ENCODE measurements at regions not wholly inside any gene's neighbourhood (a gene's known extent, or its start where the extent isn't known, plus 50 kb on each side); places are given as distances from the start of the nearest gene placed in this dataset.

DNA sequence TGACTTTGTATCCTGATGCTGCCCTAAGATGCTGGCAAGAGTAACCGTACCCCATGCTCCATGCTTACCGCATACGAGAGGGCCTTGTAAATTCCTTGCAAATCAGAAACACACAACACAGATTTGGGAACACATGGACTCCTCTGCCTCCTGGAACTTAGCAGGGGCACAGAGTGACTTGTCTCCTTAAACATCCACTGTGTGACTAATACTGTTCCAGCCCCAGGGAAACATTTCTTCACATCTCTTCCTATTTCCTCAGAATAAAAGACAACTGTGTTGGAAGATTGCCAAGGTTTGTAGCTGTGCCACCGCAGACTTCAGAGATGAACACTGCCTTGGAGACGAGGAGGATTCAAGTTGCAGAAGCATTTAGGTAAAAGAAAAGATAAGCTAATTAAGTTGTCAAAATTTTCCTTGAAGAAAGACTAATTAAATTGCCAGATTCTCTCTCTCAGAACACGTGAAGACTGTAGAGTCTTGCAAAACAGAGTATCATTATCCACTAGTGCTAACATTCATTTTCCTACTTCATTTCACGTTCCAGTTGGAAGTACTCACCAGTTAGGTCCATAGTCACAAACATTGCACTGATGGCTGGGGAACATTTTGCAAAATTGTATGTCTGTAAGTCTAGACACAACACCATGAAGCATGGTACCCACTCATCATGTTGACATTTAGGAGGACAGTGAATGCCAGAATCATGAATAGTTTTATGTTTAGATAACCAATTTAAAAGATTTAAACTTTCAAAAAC lies 188.8 kb downstream of the TSN start:
- no peak overlapping the region for H4K91ac ChIP-seq (ENCODE audit: low read depth, low read length, poor library complexity)
- no CpG with 5 or more reads among the region's 7 CpGs for WGBS, 2 donors (ENCODE audit: extremely low coverage in 2 of 2, insufficient read length in 2 of 2, insufficient replicate concordance in 1 of 2)

DNA sequence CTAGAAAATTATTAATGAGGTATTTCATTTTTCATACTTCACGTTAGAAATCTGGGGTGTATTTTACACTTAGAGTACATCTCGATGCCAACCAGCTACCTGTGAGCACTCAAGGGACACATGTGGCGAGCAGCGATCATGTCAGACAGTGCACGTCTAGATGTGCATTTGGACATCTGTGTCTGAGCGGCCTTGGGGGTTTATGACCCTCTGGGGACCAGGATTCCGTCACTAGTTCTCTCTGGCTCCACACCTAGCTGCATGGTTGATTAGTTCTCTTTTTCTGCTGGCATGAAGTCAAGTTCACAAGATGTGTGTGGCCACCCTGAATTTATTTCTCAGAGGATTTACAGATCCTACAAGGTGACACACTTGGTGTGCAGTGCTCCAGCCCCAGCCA lies 192.2 kb downstream of the TSN start:
- peaks cover 2% of the 10 kb centered on the region for H3K79me1 ChIP-seq (ENCODE audit: low read depth, low read length)
- H3K9ac ChIP-seq (ENCODE audit: low read depth, low read length, poor library complexity) = no peak overlapping the region
- H3K4me1 ChIP-seq (ENCODE audit: control insufficient read depth in 2 of 2, insufficient read depth in 1 of 2, low read depth in 1 of 2, low read length in 2 of 2) = no peaks in the 10 kb centered on the region
- no peak overlapping the region for H2BK15ac ChIP-seq (ENCODE audit: low read length)
- no peak overlapping the region for H2BK5ac ChIP-seq (ENCODE audit: low read length)
- H3K23ac ChIP-seq (ENCODE audit: low read depth, low read length, poor library complexity) = no peak overlapping the region
- WGBS, 2 donors (ENCODE audit: extremely low coverage in 2 of 2, insufficient read length in 2 of 2, insufficient replicate concordance in 1 of 2) = no CpG with 5 or more reads among the region's 7 CpGs
- H3K4ac ChIP-seq (ENCODE audit: low read length) = no peak overlapping the region
- H3K4me3 ChIP-seq (ENCODE audit: low read length in 2 of 2) = no peak overlapping the region
- H3K4me2 ChIP-seq (ENCODE audit: insufficient read depth, low read length, poor library complexity, severe bottlenecking) = no peak overlapping the region
- H4K8ac ChIP-seq (ENCODE audit: low read depth, low read length) = no peak overlapping the region
- H2AFZ ChIP-seq (ENCODE audit: low read length) = no peak overlapping the region
- DNase-seq (ENCODE audit: low spot score) = no peak
- H2BK120ac ChIP-seq (ENCODE audit: low read depth, low read length) = no peak overlapping the region
- H3K9me3 ChIP-seq (replicated peaks in 1 of 2; ENCODE audit: control insufficient read depth in 2 of 2, insufficient read depth in 1 of 2, low read depth in 1 of 2, low read length in 2 of 2) = peaks cover 0 to 2% of the 10 kb centered on the region in 2 donors
- H2BK12ac ChIP-seq (ENCODE audit: low read length) = no peak overlapping the region
- H3K14ac ChIP-seq (ENCODE audit: low read length) = no peak overlapping the region
- no peak overlapping the region for H3K27ac ChIP-seq (replicated peaks; ENCODE audit: low read length)
- H3K18ac ChIP-seq (ENCODE audit: low read length) = no peak overlapping the region
- no peak overlapping the region for H2AK5ac ChIP-seq (ENCODE audit: low read depth, low read length)
- no peaks in the 10 kb centered on the region for H3K27me3 ChIP-seq (ENCODE audit: control insufficient read depth in 3 of 3, insufficient read depth in 3 of 3, low read depth in 1 of 3, low read length in 3 of 3)
- H3K36me3 ChIP-seq (replicated peaks in 1 of 2; ENCODE audit: control insufficient read depth in 2 of 2, insufficient read depth in 2 of 2, low read length in 2 of 2) = no peaks in the 10 kb centered on the region
- H4K91ac ChIP-seq (ENCODE audit: low read depth, low read length, poor library complexity) = no peak overlapping the region

More for the DNA sequence above, 188.8 kb downstream of the TSN start:
- Histone ChIP-seq H2AK5ac (ENCODE audit: low read depth, low read length) (no peak overlapping the region), H2BK12ac (ENCODE audit: low read length) (no peak overlapping the region), H3K9ac (ENCODE audit: low read depth, low read length, poor library complexity) (no peak overlapping the region), H2BK120ac (ENCODE audit: low read depth, low read length) (no peak overlapping the region), H4K8ac (ENCODE audit: low read depth, low read length) (no peak overlapping the region), H3K79me1 (ENCODE audit: low read depth, low read length) (no peaks in the 10 kb centered on the region), H3K14ac (ENCODE audit: low read length) (no peak overlapping the region), H3K4ac (ENCODE audit: low read length) (no peak overlapping the region), H3K18ac (ENCODE audit: low read length) (no peak overlapping the region), H3K36me3 (replicated peaks in 1 of 2; ENCODE audit: control insufficient read depth in 2 of 2, insufficient read depth in 2 of 2, low read length in 2 of 2) (no peaks in the 10 kb centered on the region), H3K4me3 (ENCODE audit: low read length in 2 of 2) (no peak overlapping the region), H3K4me1 (ENCODE audit: control insufficient read depth in 2 of 2, insufficient read depth in 1 of 2, low read depth in 1 of 2, low read length in 2 of 2) (no peaks in the 10 kb centered on the region), H2AFZ (ENCODE audit: low read length) (no peak overlapping the region), H3K27ac (replicated peaks; ENCODE audit: low read length) (no peak overlapping the region), H2BK5ac (ENCODE audit: low read length) (no peak overlapping the region), H3K4me2 (ENCODE audit: insufficient read depth, low read length, poor library complexity, severe bottlenecking) (no peak overlapping the region), H3K23ac (ENCODE audit: low read depth, low read length, poor library complexity) (no peak overlapping the region), H3K27me3 (ENCODE audit: control insufficient read depth in 3 of 3, insufficient read depth in 3 of 3, low read depth in 1 of 3, low read length in 3 of 3) (no peaks in the 10 kb centered on the region), H2BK15ac (ENCODE audit: low read length) (no peak overlapping the region), H3K9me3 (replicated peaks in 1 of 2; ENCODE audit: control insufficient read depth in 2 of 2, insufficient read depth in 1 of 2, low read depth in 1 of 2, low read length in 2 of 2) (no peaks in the 10 kb centered on the region)
- DNase-seq (ENCODE audit: low spot score) = no peak

DNA sequence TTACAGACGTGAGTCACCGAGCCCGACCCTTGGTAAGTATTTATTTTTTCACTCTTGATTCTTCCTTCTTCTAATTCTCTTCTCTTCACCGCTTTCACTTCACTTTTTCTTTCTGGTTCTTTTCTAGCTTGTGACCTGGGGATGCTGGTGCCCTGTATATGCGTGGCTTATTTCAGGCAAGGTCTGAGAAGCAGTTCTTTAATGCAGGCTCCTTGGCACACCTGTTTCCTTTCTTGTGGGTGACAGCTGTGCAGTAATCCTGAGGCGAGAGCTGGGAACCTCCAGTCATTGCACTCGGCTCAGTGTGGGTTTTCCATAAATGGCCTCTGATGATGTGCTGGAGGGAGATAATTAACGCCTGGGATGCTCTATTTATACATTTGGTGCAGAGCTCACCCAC lies 193.8 kb downstream of the TSN start:
- H3K14ac ChIP-seq (ENCODE audit: low read length) = no peak overlapping the region
- no peak overlapping the region for H3K4ac ChIP-seq (ENCODE audit: low read length)
- H2BK12ac ChIP-seq (ENCODE audit: low read length) = no peak overlapping the region
- no peak overlapping the region for H4K8ac ChIP-seq (ENCODE audit: low read depth, low read length)
- no peak overlapping the region for H3K9ac ChIP-seq (ENCODE audit: low read depth, low read length, poor library complexity)
- H3K23ac ChIP-seq (ENCODE audit: low read depth, low read length, poor library complexity) = no peak overlapping the region
- H2AK5ac ChIP-seq (ENCODE audit: low read depth, low read length) = no peak overlapping the region
- no peak overlapping the region for H3K4me2 ChIP-seq (ENCODE audit: insufficient read depth, low read length, poor library complexity, severe bottlenecking)
- H3K9me3 ChIP-seq (replicated peaks in 1 of 2; ENCODE audit: control insufficient read depth in 2 of 2, insufficient read depth in 1 of 2, low read depth in 1 of 2, low read length in 2 of 2) = peaks cover 0 to 2% of the 10 kb centered on the region in 2 donors
- H4K91ac ChIP-seq (ENCODE audit: low read depth, low read length, poor library complexity) = no peak overlapping the region
- no peak overlapping the region for H2BK15ac ChIP-seq (ENCODE audit: low read length)
- H2BK5ac ChIP-seq (ENCODE audit: low read length) = peak overlapping the region; percentile 11
- no peak overlapping the region for H2BK120ac ChIP-seq (ENCODE audit: low read depth, low read length)
- DNase-seq (ENCODE audit: low spot score) = no peak
- no peak overlapping the region for H2AFZ ChIP-seq (ENCODE audit: low read length)
- no peaks in the 10 kb centered on the region for H3K27me3 ChIP-seq (ENCODE audit: control insufficient read depth in 3 of 3, insufficient read depth in 3 of 3, low read depth in 1 of 3, low read length in 3 of 3)
- H3K27ac ChIP-seq (replicated peaks; ENCODE audit: low read length) = no peak overlapping the region
- no peak overlapping the region for H3K4me3 ChIP-seq (ENCODE audit: low read length in 2 of 2)
- H3K36me3 ChIP-seq (replicated peaks in 1 of 2; ENCODE audit: control insufficient read depth in 2 of 2, insufficient read depth in 2 of 2, low read length in 2 of 2) = no peaks in the 10 kb centered on the region
- peaks cover 2% of the 10 kb centered on the region for H3K79me1 ChIP-seq (ENCODE audit: low read depth, low read length)
- WGBS, 2 donors (ENCODE audit: extremely low coverage in 2 of 2, insufficient read length in 2 of 2, insufficient replicate concordance in 1 of 2) = no CpG with 5 or more reads among the region's 8 CpGs
- no peak overlapping the region for H3K18ac ChIP-seq (ENCODE audit: low read length)
- H3K4me1 ChIP-seq (ENCODE audit: control insufficient read depth in 2 of 2, insufficient read depth in 1 of 2, low read depth in 1 of 2, low read length in 2 of 2) = no peaks in the 10 kb centered on the region

DNA sequence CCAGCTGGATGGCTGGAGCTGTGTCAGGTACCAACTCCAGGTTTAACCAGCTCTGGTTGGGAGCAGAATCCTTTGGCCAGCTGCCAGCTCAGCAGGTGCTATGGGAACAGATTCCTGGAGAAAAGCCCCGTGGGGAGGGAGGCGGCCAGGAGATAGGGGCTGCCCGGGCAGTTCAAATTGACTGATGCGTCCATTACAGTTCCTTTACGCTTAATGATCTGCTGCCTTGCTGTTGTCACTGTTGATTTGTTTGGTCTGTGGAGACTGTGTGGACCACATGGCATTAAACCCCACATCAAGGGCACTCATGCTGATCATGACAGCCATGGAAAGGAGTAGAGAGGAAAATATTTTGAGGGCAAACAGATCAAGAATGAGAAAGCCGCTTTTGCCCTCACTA lies 200.0 kb downstream of the TSN start:
- Histone ChIP-seq H3K14ac (ENCODE audit: low read length) (no peak overlapping the region), H3K27me3 (ENCODE audit: control insufficient read depth in 3 of 3, insufficient read depth in 3 of 3, low read depth in 1 of 3, low read length in 3 of 3) (no peaks in the 10 kb centered on the region), H3K4ac (ENCODE audit: low read length) (no peak overlapping the region), H3K9ac (ENCODE audit: low read depth, low read length, poor library complexity) (no peak overlapping the region), H3K4me2 (ENCODE audit: insufficient read depth, low read length, poor library complexity, severe bottlenecking) (no peak overlapping the region), H2BK120ac (ENCODE audit: low read depth, low read length) (no peak overlapping the region), H2BK5ac (ENCODE audit: low read length) (no peak overlapping the region), H3K4me3 (ENCODE audit: low read length in 2 of 2) (no peak overlapping the region), H3K18ac (ENCODE audit: low read length) (no peak overlapping the region), H3K79me1 (ENCODE audit: low read depth, low read length) (no peaks in the 10 kb centered on the region), H2AK5ac (ENCODE audit: low read depth, low read length) (no peak overlapping the region), H4K8ac (ENCODE audit: low read depth, low read length) (no peak overlapping the region), H3K4me1 (ENCODE audit: control insufficient read depth in 2 of 2, insufficient read depth in 1 of 2, low read depth in 1 of 2, low read length in 2 of 2) (peaks cover 0 to 2% of the 10 kb centered on the region in 2 donors), H4K91ac (ENCODE audit: low read depth, low read length, poor library complexity) (no peak overlapping the region), H3K9me3 (replicated peaks in 1 of 2; ENCODE audit: control insufficient read depth in 2 of 2, insufficient read depth in 1 of 2, low read depth in 1 of 2, low read length in 2 of 2) (no peaks in the 10 kb centered on the region), H2BK12ac (ENCODE audit: low read length) (no peak overlapping the region), H3K27ac (replicated peaks; ENCODE audit: low read length) (no peak overlapping the region), H3K23ac (ENCODE audit: low read depth, low read length, poor library complexity) (no peak overlapping the region), H2BK15ac (ENCODE audit: low read length) (no peak overlapping the region), H3K36me3 (replicated peaks in 1 of 2; ENCODE audit: control insufficient read depth in 2 of 2, insufficient read depth in 2 of 2, low read length in 2 of 2) (no peaks in the 10 kb centered on the region), H2AFZ (ENCODE audit: low read length) (no peak overlapping the region)
- DNase-seq (ENCODE audit: low spot score) = no peak
- WGBS, 2 donors (ENCODE audit: extremely low coverage in 2 of 2, insufficient read length in 2 of 2, insufficient replicate concordance in 1 of 2) = no CpG with 5 or more reads among the region's 6 CpGs

Data from neuronal stem cell (in vitro differentiated cells).